ACHN (cell line): ENCODE measurements at regions not wholly inside any gene's neighbourhood (a gene's known extent, or its start where the extent isn't known, plus 50 kb on each side); places are given as distances from the start of the nearest gene placed in this dataset.
"Not testable (repeated sequence)": the region's sequence is repeated elsewhere in the genome, so short reads cannot be mapped to it uniquely, and the experiment has no call there.

Source experiments
- DNase-seq: peaks from one replicate; pipeline ENCODE4 v3.0.0-alpha.2; 2015
- in situ Hi-C: cut with HindIII; loops from 2 replicates; pipeline ENCODE4 v1.10.0; 2017; ENCODE audit warnings: low sequenced_read_pairs, low pct_ligation_motif_present, low pct_unique_long_range_greater_than_20kb

DNA sequence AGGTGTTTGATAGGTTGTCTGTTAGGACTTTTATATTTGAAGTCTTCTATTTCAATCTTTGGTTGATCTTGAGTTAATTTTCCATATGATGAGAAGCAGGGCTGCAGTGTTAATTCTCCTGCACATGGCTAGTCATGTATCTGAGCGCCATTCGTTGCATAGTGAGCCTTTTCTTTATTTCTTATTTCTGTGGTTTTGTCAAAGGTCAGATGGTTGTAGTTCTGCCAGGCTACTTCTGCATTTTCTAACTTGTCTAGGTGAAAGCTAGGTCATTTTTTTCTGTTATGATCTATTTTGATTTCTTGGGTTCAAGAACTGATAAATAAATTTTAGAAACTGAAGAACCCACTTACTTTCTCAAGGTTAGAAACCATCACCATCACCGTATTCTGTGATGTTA is 56.7 kb downstream of the CCDC74A start:
- DNase-seq, result no peak
- in situ Hi-C loops, result no loop called here

DNA sequence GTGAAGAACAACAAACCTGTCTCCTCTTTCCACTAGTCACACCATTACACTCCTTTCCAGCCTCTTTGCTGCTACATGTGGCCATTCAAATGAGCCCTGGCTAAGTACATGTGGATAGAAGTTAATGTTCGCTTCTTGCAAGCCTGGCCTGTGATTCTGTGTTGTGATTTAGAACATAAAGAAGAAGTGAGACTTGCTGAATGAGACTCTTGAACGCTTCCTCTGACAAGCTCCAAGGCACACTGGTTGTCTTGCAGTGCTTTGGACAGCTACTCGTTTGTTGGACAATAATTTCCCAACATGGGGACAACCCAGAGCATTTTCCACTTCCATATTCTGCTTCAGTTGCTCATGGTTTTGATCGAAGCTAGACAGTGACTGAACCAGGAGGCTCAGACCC is 57.3 kb downstream of the CCDC74A start:
- in situ Hi-C loops, result no loop called here
- no peak for DNase-seq

DNA sequence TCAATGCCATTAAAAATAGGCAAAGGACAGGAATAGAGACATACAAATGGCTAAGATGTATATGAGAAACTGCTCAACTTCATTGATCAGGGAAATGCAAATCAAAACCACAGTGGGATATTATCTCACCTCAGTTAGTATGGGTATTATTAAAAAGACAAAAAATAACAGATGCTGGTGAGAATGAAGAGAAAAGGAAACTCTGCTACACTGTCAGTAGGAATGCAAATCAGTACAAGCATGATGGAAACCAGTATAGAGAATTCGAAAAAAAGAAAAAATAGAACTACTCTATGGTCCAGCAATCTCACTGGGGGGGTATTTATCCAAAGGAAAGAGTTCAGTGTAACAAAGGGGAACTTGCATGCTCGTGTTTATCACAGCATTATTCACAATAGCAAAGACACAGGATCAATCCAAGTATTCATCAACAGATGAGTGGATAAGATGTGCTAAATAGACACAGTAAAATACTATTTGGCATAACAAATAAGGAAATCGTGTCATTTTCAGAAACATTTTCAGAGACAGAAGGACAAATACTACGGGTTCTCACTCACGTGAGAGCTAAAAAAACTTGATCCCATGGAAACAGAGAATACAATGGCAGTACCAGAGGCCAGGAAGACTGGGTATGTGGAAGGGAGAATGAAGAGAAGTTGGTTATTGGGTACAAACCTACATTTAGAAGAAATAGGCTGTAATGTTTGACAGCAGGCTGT is 60.6 kb downstream of the CCDC74A start:
- in situ Hi-C loops, result no loop called here

DNA sequence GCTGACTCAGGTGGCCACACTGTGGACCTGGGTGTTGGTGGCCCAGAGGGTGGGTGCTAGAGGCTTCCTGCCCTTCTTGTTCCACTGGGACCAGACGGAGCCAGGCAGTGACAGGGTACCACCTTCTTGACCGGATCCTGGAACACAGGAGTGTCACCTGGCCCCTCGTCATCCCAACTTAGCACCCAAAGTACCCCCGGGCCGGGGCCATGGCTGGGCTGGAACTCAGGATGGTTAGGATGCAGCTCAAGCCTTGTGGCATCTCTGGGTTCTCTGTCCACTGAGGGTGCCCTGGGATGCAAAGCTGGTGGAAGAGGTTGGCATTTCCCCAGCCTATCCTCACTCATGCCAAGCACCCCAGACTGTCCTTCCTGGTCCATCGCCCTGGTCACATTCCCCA is 61.4 kb downstream of the CCDC74A start:
- in situ Hi-C loops, DNase-seq: not testable (repeated sequence)

More for the DNA sequence above, 60.6 kb downstream of the CCDC74A start:
- DNase-seq, result no peak

DNA sequence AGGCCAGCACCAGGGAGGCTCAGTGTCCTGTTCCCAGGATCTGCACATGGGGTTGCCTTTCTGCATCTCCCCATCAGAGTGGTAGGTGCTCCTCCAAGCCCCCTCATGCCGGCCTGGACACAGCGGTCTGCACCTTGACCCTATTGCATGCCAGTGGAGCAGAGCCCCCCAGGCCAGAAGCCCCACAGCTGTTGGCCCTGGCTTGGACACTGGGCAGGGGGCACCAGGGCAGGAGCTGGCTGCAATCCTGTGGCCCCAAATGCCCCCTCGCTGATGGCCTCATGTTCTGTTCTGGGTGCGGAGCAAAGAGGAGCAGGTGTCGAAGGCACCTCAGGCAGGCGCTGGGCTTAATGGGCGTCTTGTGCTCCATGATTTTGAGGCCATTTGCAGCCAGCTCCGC is 62.7 kb downstream of the CCDC74A start:
- no peak for DNase-seq
- in situ Hi-C loops, result no loop called here

DNA sequence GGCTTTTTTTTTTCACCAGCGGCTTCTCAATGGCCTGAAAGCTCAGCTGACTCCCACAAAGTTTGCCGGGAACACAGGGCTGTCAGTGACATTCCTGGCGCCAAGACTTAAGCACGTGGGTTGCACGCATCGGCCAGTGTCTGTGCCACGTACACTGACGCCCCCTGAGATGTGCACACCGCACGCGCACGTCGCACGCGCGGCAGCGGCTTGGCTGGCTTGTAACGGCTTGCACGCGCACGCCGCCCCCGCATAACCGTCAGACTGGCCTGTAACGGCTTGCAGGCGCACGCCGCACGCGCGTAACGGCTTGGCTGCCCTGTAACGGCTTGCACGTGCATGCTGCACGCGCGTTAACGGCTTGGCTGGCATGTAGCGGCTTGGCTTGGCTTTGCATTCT is 63.2 kb downstream of the CCDC74A start:
- DNase-seq, result no peak
- in situ Hi-C loops, result no loop called here

DNA sequence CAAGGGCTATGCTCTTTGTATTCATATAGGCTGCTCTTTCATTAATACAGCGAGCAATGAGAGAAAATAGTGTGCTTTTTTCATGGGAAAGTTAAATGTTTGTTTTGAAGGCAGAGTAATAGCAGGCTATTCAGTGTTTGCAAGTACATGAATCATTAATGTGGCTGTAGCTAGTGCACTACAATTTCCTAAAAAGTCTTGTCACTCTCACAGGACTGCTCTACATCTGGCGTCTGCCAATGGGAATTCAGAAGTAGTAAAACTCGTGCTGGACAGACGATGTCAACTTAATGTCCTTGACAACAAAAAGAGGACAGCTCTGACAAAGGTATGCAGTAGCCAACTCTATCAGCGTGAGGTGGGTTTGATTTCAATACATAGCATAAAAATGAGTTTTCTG is 68.9 kb downstream of the CCDC74A start:
- in situ Hi-C loops, DNase-seq: not testable (repeated sequence)

DNA sequence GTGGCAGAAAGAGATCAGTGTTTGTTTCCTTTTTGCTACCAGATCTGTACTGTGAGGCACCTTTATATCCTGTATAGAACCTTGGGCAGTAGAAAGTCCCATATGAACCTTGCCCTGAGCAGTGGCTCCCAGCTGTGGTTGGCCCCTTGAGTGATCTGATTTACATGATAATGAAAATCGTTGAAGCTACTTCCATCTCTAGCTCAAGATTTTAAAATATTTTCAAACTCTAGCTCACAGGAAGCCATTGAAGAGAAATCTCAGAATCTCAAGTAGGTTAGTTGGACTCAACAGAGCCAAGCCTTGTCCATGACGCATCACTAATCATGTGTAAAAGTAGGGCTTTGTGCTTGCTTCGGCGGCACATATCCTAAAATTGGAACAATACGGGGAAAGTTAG is 74.8 kb downstream of the CCDC74A start:
- DNase-seq, in situ Hi-C loops: not testable (repeated sequence)

DNA sequence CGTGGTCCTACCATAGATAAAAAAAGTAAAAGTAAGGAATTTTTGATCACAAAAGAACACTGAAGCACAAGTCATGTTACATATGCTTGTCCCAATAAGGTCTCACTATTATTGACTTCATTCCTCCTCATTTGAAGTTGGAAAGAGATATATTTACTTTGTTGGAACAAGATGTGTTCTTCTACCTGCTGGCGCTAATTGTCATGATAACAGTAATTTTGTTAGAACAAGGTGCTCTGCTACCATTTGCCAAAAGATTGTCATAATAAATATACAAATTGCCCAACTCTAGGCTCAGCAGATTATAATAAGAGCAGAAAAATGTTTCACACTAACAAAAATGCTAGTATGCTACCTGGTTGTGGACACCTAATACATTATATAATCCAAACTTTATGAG is 77.0 kb downstream of the CCDC74A start:
- DNase-seq, in situ Hi-C loops: not testable (repeated sequence)

DNA sequence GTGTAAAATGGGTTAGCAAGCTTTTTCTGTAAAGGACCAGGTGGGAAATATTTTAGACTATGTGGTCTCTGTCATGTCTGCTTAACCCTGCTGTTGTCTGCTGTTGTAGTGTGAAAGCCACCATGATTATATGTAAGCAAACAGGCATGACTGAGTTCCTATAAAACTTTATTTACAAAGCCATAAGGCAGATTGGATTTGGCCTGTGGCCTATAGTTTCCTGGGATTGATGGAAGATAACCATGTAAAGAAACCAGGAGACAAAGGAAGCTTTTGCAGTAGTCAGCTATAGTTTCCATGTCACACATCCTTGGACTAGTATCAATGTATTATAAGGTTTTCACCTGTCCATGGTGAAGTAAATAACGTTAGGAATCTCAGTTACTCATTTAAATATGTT is 78.7 kb downstream of the CCDC74A start:
- in situ Hi-C loops, DNase-seq: not testable (repeated sequence)

DNA sequence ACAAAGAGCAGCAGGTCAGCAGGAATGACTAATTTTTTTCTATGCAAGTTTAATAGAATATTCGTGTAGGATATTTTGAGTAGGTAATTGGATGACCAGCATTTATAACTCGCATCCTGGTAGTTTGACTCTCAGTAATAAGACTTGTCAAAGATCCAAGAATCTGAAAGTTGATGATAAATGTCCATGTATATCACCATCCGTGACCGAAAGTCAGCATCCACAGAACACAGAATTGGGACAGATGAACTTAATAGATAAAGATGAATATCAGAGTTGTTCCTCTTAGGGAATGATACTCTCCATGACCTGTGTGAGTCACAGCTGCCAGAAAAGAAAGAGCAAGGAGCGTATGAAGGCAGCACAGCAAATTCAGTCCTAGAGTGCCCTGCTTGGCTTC is 79.4 kb downstream of the CCDC74A start:
- DNase-seq, in situ Hi-C loops: not testable (repeated sequence)

DNA sequence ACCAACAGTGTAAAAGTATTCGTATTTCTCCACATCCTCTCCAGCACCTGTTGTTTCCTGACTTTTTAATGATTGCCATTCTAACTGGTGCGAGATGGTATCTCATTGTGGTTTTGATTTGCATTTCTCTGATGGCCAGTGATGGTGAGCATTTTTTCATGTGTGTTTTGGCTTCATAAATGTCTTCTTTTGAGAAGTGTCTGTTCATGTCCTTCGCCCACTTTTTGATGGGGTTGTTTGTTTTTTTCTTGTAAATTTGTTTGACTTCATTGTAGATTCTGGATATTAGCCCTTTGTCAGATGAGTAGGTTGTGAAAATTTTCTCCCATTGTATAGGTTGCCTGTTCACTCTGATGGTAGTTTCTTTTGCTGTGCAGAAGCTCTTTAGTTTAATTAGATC is 86.9 kb downstream of the CCDC74A start:
- DNase-seq, in situ Hi-C loops: not testable (repeated sequence)

DNA sequence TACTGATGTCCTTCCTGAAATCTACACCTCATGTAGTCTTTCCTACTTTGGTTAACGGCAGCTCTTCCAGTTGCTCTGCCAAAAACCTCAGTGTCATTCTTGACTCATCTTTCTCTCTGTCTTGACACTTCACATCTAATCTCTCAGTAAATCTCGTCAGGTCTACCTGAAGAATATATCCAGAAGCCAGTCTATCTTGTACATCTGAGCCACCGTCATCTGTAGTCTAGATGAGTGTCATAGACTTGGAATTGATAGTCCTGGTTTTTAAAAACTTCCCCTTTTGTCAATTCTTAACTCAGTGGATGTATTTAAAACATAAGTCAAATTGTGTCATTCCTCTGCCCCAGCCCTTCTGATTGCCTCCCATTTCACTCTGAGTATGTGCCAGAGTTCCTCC is 90.6 kb downstream of the CCDC74A start:
- in situ Hi-C loops, DNase-seq: not testable (repeated sequence)

DNA sequence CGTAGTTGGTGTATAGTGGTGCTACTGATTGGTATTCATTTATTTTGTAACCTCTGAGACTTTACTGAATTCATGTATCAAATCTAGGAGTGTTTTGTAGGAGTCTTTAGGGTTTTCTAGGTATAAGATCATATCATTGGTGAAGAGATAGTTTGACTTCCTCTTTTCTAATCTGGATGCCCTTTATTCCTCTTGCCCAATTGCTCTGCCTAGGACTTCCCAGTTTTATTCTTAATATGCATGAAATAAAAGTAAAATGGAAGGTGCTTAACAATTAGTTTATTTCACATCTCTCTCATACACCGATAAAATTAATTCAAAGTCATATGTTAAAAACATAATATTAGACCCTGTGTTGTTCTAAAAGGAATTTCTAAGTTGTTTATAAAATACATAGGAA is 95.2 kb downstream of the CCDC74A start:
- in situ Hi-C loops, DNase-seq: not testable (repeated sequence)

DNA sequence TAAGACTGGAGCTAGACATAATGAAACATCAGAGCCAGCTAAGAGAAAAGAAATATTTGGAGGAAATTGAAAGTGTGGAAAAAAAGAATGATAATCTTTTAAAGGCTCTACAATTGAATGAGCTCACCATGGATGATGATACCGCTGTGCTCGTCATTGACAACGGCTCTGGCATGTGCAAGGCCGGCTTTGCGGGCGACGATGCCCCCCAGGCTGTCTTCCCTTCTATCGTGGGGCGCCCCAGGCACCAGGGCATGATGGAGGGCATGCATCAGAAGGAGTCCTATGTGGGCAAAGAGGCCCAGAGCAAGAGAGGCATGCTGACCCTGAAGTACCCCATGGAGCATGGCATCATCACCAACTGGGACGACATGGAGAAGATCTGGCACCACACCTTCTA is 98.3 kb downstream of the CCDC74A start:
- in situ Hi-C loops, result not testable (repeated sequence)

DNA sequence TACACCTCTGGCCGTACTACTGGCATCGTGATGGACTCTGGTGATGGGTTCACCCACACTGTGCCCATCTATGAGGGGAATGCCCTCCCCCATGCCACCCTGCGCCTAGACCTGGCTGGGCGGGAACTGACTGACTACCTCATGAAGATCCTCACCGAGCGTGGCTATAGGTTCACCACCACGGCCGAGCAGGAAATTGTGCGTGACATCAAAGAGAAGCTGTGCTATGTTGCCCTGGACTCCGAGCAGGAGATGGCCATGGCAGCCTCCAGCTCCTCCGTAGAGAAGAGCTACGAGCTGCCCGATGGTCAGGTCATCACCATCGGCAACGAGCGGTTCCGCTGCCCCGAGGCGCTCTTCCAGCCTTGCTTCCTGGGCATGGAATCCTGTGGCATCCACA is 98.9 kb downstream of the CCDC74A start:
- in situ Hi-C loops, DNase-seq: not testable (repeated sequence)

More for the DNA sequence above, 98.3 kb downstream of the CCDC74A start:
- not testable (repeated sequence) for DNase-seq

DNA sequence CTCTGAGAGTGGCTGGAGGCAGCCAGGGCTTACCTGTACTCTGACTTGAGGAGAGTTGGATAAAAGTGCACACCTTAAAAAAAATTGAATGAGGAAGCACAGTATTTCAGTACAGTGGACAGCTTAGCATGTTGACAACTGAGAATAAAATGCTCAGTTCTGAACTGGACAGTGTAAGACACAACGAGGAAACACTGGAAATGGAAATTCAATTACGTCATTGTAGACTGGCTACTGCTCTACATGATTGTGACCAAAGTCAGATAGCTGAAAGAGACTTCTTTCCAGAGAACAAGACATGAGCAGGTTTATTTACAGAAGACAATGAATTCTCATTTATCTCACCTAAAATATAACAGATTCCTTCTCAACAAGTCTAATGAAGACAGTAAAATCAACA is 100.1 kb downstream of the CCDC74A start:
- DNase-seq, in situ Hi-C loops: not testable (repeated sequence)

DNA sequence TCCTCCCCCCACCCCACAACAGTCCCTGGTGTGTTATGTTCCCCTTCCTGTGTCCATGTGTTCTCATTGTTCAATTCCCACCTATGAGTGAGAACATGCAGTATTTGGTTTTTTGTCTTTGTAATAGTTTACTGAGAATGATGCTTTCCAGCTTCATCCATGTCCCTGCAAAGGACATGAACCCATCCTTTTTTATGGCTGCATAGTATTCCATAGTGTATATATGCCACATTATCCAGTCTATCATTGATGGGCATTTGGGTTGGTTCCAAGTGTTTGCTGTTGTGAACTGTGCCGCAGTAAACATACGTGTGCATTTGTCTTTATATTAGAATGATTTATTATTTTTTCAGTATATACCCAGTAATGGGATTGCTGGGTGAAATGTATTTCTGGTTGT is 104.0 kb downstream of the CCDC74A start:
- DNase-seq, in situ Hi-C loops: not testable (repeated sequence)

DNA sequence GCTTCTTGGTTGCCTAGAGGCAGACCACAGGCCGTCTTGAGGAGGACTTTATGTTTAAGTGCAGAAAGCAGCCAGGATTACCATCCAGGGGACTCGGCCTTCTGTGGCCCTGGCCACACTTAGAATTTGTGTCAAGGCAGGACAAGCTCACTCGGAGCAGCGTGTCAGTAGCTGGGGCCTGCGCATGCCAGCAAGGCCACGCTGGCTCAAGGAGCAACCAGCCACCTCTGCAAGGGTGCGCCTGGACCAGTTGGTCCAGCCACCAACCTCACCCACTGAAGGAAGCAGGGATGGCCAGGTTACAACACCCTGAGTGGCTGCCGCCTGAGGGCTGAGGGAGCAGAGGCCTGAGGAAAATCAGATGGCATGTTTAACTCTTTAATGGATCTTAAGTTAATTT is 105.7 kb downstream of the CCDC74A start:
- in situ Hi-C loops, DNase-seq: not testable (repeated sequence)
